ENCODE measurements at regions not wholly inside any gene's neighbourhood (a gene's known extent, or its start where the extent isn't known, plus 50 kb on each side); places are given as distances from the start of the nearest gene placed in this dataset.

- no peak for TF ChIP-seq CTCF (IDR thresholded peaks at IDR 0.05)
Measured at GRCh38 chr7:157477550-157478212, 140.9 kb downstream of the DNAJB6 start.

GRCh38 chr7:157479326-157479725 lies 142.5 kb downstream of the DNAJB6 start:
- no peak for TF ChIP-seq CTCF (IDR thresholded peaks at IDR 0.05)

- no peak for TF ChIP-seq CTCF (IDR thresholded peaks at IDR 0.05)
Measured at GRCh38 chr7:157480371-157481050, 143.7 kb downstream of the DNAJB6 start.

GRCh38 chr7:157481389-157481788 lies 144.6 kb downstream of the DNAJB6 start:
- no peak for TF ChIP-seq CTCF (IDR thresholded peaks at IDR 0.05)

GRCh38 chr7:157482025-157482424 lies 145.2 kb downstream of the DNAJB6 start:
- TF ChIP-seq CTCF (IDR thresholded peaks at IDR 0.05): no peak

- TF ChIP-seq CTCF (IDR thresholded peaks at IDR 0.05): no peak
Measured at GRCh38 chr7:157482517-157483087, 145.8 kb downstream of the DNAJB6 start.

GRCh38 chr7:157483515-157483914 lies 146.7 kb downstream of the DNAJB6 start:
- TF ChIP-seq CTCF (IDR thresholded peaks at IDR 0.05): no peak

Measured in LNCAP (cell line).